PFSK-1 (cell line): ENCODE measurements at regions not wholly inside any gene's neighbourhood (a gene's known extent, or its start where the extent isn't known, plus 50 kb on each side); places are given as distances from the start of the nearest gene placed in this dataset.

ENCODE experiments used
- POLR2AphosphoS5 ChIP-seq: IDR thresholded peaks from 2 replicates; pipeline ENCODE4 v1.6.1; 2012; ENCODE audit warnings: low read depth, mild to moderate bottlenecking, control low read depth, low read length, moderate library complexity
- TAF1 ChIP-seq: IDR thresholded peaks from 2 replicates; pipeline ENCODE4 v1.6.1; 2012; ENCODE audit warnings: low read length, control low read depth, borderline replicate concordance; ENCODE audit not compliant: insufficient read depth
- TF ChIP-seq, protein P1 (sequence below), 2 experiments: IDR thresholded peaks; 2 replicates each; pipeline versions ENCODE4 v1.6.1 to v1.8.0; 2011 to 2012; ENCODE audit warnings: low read depth in 2 of 2, low read length in 2 of 2, control low read depth in 1 of 2, inconsistent platforms in 1 of 2, mild to moderate bottlenecking in 1 of 2, moderate library complexity in 1 of 2; ENCODE audit not compliant: insufficient read depth in 1 of 2

DNA sequence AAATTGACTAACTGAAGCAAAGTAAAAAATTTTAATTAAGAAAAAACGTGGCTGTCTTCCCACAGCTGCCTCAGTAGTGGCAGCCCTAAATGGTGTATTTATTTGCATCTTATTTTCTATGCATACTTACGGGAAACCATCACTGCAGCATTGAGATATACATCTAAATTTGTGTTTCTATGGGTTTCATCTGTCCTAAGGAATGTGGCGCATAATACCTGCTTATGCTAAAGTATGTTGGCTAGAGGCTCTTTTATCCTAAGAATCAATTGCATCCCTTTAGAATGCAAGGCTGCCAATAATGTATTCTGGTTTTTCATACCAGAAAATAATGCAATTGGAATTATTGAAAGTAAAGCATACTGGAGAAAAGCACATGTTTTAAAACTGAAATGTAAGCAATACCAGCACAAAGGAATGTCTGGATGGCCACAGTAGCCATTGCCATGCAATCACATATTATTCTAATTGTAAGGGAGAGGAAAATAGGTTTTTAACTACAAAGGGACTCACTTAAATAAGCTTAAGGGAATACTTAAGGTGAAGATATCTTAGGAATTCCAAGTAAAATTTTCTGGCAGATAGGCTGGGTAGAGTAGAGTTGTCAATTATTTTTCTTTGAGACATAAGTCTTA, 834.5 kb upstream of the NECTIN3 start:
- TF ChIP-seq, protein P1, sequence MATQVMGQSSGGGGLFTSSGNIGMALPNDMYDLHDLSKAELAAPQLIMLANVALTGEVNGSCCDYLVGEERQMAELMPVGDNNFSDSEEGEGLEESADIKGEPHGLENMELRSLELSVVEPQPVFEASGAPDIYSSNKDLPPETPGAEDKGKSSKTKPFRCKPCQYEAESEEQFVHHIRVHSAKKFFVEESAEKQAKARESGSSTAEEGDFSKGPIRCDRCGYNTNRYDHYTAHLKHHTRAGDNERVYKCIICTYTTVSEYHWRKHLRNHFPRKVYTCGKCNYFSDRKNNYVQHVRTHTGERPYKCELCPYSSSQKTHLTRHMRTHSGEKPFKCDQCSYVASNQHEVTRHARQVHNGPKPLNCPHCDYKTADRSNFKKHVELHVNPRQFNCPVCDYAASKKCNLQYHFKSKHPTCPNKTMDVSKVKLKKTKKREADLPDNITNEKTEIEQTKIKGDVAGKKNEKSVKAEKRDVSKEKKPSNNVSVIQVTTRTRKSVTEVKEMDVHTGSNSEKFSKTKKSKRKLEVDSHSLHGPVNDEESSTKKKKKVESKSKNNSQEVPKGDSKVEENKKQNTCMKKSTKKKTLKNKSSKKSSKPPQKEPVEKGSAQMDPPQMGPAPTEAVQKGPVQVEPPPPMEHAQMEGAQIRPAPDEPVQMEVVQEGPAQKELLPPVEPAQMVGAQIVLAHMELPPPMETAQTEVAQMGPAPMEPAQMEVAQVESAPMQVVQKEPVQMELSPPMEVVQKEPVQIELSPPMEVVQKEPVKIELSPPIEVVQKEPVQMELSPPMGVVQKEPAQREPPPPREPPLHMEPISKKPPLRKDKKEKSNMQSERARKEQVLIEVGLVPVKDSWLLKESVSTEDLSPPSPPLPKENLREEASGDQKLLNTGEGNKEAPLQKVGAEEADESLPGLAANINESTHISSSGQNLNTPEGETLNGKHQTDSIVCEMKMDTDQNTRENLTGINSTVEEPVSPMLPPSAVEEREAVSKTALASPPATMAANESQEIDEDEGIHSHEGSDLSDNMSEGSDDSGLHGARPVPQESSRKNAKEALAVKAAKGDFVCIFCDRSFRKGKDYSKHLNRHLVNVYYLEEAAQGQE (IDR thresholded peaks at IDR 0.05; ENCODE audit: insufficient read depth in 1 of 2, low read depth in 2 of 2, low read length in 2 of 2) = no peak
- TF ChIP-seq TAF1 (no peak), POLR2AphosphoS5 (no peak)
